GM21529 (cell line): ENCODE measurements at regions not wholly inside any gene's neighbourhood (a gene's known extent, or its start where the extent isn't known, plus 50 kb on each side); places are given as distances from the start of the nearest gene placed in this dataset.

Source experiments
- ATAC-seq: cut with Tn5 transposase; IDR thresholded peaks from one replicate; pipeline ENCODE4 v1.9.1; 2021; ENCODE audit not compliant: unreplicated experiment

DNA sequence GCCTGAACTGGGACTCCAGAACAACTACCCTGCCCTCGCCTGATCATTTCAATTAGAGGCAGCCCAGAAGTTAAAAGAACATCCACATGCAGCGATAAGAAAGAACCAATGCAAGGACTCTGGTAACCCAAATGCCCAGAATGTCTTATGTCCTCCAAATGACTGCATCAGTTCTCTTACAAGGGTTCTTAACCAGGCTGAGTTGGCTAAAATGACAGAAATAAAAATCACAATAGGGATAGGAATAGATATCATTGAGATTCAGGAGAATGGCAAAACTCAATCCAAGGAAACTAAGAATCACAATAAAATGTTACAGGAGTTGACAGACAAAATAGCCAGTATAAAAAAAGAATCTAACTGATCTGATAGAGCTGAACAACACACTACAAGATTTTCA is 80.1 kb upstream of the PTGFR start:
- no peak for ATAC-seq

DNA sequence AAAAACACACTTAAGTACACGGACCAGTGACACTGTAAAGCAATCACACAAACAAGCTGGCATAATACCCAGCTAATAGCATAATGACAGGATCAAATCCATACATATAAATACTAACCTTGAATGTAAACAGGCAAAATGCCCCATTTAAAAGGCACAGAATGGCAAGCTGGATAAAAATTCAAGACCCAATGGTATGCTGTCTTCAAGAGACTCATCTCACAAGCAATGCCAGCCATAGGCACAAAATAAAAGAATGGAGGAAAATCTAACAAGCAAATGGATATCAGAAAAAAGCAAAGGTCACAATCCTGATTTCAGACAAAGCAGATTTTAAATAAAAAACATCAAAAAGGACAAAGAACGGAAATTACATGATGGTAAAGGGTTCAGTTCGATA is 79.1 kb upstream of the PTGFR start:
- ATAC-seq, result no peak

DNA sequence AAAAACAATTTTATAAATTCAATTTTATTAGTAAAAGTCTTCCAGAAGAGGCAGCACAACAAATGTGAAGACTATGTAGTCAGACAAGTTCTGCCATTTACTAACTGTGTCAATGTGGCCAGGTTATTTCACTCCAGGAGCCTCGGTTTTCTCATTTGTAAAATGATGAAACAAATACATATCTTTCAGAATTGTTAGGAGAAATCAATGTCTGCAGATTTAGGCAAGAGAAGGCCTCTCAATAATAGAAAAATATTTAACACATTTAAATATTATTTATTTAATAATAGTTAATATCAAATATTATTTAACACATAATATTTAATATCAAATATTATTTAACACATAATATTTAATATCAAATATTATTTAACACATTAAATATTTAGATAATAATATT is 75.6 kb upstream of the PTGFR start:
- ATAC-seq, result no peak

DNA sequence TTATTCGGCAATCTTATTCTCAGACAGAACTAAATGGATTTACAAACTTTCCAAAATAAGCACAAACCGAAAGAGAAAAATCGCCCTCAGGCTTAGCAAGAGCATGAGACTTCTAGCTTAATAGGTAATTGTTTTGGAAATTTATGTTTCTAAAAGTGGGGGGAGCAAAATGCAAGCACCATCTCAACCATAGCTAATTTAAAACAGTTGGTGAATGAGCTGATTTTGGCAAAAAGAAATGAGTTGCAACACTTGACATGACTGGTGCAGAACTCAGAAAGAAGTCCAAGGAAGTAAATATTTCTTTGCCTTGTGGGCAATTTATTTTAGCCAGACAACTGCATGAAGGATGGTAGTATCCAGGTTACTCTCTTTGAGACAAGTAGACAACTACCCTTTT is 71.5 kb upstream of the PTGFR start:
- no peak for ATAC-seq

DNA sequence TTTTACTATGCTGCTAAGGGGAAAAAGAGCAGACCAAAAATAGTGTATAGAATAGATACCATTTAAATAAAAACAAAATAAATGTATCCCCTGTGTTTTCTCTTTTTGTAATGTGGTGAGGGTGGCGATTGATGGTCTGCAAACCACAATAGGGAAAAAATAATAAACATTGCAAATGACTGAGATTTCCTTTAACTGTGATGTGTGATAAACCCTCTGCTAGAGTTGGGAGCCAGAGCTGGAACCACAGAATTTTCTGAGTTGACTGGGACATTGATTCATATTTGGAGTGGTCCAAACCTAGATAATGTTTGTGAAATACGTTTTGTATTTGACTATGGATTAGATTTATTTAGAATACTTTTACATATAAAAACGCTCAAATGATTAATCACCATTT is 70.6 kb upstream of the PTGFR start:
- ATAC-seq, result no peak

DNA sequence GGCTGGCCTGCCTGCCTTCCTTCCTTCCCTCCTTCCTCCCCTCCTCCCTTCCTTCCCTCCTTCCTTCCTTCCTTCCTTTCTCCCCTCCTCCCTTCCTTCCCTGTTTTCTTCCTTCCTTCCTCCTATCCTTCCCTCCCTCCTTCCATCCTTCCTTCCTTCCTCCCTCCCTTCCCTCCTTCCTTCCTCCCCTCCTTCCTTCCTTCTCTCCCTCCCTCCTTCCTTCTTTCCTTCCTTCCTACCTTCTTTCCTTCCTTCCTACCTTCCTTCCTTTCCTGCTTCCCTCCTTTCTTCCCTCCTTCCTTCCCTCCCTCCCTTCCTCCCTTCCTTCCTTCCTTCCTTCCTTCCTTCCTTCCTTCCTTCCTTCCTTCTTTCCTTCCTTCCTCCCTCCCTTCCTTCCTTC is 70.1 kb upstream of the PTGFR start:
- ATAC-seq, result no peak

DNA sequence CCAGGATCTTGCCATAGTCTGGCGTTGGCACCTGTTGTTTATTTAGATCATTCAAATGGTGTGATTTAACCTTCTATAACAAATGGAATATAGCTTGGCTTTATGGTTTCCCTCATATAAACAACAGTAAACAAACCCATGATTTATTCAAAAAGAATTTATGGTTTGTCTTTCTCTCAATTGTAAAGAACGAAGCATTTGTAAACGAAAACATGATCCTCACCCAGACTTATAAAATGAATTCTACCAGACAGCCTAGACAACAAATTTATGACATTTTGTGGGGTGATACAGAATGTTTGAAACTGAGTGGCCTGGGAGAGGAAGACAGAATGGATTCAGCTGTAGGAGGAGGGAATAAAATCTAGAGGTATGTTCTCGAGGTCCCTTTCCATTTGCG is 66.1 kb upstream of the PTGFR start:
- no peak for ATAC-seq

DNA sequence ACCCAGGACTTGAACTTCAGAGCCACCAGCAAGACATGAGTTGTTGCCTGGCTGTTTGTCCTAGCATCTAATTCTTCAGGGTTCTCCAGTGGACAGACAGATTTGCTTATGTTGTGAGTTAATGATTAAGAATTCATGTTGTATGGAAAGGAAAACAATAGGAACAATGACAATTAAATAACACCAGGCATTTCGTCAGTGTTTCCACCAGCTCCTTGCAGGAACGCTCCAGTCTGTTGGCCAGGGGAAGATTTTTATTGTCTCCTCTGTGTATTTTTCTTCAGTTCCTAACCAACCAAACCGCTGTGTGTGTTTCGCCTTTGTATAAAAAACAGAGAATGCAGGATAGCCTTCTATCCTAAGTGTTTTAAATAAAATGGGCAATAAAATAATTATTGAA is 64.4 kb upstream of the PTGFR start:
- ATAC-seq, result no peak

DNA sequence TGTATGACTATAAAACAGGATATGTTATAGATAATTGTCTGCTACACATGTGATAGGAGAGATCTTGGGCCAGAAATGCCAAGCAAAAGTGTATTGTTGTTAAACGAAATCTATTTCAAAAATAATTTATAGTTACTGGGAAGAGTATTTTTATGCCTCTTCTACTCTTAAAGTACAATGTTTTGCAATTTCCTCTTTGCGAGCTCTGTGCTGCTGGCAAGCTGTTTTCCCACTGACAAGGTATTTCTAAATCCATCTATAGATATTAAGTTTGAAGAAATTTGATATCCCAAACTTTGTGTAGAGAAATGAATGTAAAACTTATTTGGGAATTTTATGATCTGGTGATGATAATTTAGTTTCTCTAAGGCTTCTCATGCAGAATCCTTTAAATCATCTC is 63.3 kb upstream of the PTGFR start:
- no peak for ATAC-seq

DNA sequence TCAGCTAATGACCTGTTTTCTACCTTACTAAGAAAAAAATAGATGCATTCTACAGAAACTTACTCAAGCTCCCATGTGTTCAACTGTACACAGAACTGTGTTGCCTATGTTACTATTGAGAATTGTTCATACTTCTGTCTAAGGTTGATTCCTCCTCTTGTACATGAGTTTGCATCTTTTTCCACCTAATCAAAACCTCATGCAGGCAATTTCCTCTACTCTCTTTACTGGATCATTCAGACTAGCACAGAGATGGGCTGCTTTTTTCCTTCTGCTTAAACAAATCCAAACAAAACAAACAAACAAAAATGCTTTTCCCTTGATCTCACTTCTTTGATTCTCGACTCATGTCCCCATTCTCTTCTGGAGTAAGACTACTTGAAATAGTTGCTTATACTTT is 58.8 kb upstream of the PTGFR start:
- ATAC-seq, result no peak

DNA sequence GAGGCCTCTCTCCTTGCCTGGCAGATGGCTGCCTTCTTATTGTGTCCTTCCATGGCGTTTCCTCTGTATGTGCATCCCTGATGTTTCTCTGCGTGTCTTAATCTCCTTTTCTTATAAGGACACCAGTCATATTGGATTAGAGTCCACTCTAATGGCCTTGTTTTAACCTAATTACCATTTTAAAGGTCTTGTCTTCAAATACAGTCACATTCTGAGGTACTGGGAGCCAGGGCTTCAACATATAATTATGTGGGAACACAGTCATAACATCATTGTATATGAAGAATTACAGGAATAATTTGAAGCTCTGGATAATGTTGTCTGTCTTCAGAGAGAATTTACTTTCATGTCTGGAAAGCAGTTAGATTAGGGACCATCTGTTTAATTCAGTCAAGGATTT is 56.4 kb upstream of the PTGFR start:
- no peak for ATAC-seq

DNA sequence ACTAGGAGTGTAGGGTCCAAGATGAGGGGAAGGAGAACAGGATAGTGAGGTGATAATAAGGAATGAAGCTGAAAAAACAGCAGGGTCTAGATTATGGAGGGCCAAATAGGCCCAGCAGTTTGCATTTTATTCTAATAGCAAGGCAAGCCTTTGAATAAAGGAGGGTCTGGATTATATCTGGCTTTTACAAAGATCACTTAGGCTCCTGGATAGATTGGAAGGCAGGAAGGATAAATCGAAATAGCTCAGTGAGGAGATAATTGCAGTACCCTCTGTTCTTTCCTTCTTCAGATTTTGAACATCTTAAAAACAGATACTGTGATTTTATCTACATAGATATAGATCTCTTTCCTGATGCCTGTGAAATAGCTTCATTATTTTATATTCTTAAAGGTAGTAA is 53.8 kb upstream of the PTGFR start:
- ATAC-seq, result no peak

DNA sequence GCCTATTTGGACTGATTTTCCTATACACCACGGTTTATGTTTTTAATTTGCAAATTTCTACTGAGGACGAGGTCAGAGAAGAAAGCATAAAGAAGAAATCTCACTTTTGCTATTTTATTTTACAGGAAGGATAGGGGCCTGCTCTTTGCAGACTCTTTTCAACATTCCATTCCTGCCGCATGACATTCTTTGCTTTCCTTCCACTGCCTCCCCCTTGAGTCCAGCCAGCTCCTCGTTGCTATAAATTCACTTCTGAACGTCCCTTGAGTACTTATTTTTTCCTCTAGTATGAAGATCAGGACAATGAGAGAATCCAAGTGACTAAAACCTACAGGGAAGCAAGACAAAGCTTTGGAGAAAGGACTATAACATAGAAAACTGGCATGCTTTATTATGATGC is 53.4 kb upstream of the PTGFR start:
- no peak for ATAC-seq

DNA sequence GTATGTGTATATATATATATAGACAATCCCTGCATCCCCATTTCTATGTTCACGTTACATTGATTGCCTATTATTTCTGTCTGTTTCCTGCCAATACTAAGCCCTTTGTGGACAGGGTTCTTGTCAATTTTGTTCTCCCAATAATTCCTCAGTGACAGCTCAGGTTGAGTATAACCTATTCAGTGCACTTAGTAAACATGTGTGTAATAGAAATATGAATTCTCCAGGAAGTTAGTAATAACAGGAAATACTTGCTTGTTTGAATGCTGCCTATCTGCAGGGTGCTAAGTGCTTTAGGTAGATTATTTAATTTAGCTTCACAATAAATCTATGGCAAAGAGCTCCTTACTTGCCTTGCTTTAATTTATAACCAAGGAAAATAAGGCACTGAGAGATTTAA is 52.8 kb upstream of the PTGFR start:
- ATAC-seq, result no peak

DNA sequence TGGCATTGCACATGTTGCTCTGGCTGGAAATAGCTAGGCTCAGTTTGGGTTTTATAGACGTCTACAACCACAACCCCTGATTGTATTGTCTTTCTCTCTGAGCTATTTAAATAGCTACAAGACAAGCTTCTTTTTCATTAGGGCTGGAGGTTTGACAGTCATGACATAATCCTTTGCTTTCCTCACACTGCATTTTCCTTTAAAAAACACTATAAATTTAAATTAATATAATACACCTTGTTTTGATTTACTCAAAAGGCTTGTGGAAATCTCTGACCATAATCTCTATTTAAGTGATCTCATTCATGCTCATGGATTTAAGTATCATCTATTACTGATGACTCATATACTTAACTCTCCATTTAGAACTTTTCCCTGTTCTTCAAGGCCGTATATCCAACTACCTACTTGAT is 50.4 kb upstream of the PTGFR start:
- ATAC-seq, result no peak
